HepG2 (cell line): ENCODE measurements at regions not wholly inside any gene's neighbourhood (a gene's known extent, or its start where the extent isn't known, plus 50 kb on each side); places are given as distances from the start of the nearest gene placed in this dataset.

Source experiments
- BRF2 ChIP-seq: sonication (generic); formaldehyde crosslinking; IDR thresholded peaks from 2 replicates; pipeline ENCODE4 v1.8.1; 2022; ENCODE audit warnings: mild to moderate bottlenecking, missing genetic modification reagents
- ZFP82 ChIP-seq: sonication (generic); formaldehyde crosslinking; IDR thresholded peaks from 2 replicates; pipeline ENCODE4 v1.5.1; 2020; ENCODE audit warnings: mild to moderate bottlenecking, missing genetic modification reagents, borderline replicate concordance
- ZKSCAN5 ChIP-seq: sonication (generic); formaldehyde crosslinking; IDR thresholded peaks from 2 replicates; pipeline ENCODE4 v1.5.1; 2020; ENCODE audit warnings: mild to moderate bottlenecking, missing genetic modification reagents
- ZNF33A ChIP-seq: sonication (generic); formaldehyde crosslinking; IDR thresholded peaks from 2 replicates; pipeline ENCODE4 v1.5.1; 2020; ENCODE audit warnings: missing genetic modification reagents, mild to moderate bottlenecking, moderate library complexity, borderline replicate concordance
- ZNF577 ChIP-seq: sonication (generic); formaldehyde crosslinking; IDR thresholded peaks from 2 replicates; pipeline ENCODE4 v1.4.0; 2020; ENCODE audit warnings: mild to moderate bottlenecking, low read depth, missing genetic modification reagents, borderline replicate concordance
- ZNF691 ChIP-seq: sonication (generic); formaldehyde crosslinking; IDR thresholded peaks from 2 replicates; pipeline ENCODE4 v1.4.0; 2020; ENCODE audit warnings: missing genetic modification reagents, low read depth, mild to moderate bottlenecking, borderline replicate concordance
- TF ChIP-seq, protein P1 (sequence below): sonication (generic); formaldehyde crosslinking; IDR thresholded peaks from one replicate; pipeline ENCODE4 v1.5.1; 2020; ENCODE audit warnings: mild to moderate bottlenecking, missing genetic modification reagents; ENCODE audit errors: not compliant biosample characterization

GRCh38 chr6:98272060-98272459, 562.3 kb upstream of the POU3F2 start (continued):
- TF ChIP-seq, protein P1, sequence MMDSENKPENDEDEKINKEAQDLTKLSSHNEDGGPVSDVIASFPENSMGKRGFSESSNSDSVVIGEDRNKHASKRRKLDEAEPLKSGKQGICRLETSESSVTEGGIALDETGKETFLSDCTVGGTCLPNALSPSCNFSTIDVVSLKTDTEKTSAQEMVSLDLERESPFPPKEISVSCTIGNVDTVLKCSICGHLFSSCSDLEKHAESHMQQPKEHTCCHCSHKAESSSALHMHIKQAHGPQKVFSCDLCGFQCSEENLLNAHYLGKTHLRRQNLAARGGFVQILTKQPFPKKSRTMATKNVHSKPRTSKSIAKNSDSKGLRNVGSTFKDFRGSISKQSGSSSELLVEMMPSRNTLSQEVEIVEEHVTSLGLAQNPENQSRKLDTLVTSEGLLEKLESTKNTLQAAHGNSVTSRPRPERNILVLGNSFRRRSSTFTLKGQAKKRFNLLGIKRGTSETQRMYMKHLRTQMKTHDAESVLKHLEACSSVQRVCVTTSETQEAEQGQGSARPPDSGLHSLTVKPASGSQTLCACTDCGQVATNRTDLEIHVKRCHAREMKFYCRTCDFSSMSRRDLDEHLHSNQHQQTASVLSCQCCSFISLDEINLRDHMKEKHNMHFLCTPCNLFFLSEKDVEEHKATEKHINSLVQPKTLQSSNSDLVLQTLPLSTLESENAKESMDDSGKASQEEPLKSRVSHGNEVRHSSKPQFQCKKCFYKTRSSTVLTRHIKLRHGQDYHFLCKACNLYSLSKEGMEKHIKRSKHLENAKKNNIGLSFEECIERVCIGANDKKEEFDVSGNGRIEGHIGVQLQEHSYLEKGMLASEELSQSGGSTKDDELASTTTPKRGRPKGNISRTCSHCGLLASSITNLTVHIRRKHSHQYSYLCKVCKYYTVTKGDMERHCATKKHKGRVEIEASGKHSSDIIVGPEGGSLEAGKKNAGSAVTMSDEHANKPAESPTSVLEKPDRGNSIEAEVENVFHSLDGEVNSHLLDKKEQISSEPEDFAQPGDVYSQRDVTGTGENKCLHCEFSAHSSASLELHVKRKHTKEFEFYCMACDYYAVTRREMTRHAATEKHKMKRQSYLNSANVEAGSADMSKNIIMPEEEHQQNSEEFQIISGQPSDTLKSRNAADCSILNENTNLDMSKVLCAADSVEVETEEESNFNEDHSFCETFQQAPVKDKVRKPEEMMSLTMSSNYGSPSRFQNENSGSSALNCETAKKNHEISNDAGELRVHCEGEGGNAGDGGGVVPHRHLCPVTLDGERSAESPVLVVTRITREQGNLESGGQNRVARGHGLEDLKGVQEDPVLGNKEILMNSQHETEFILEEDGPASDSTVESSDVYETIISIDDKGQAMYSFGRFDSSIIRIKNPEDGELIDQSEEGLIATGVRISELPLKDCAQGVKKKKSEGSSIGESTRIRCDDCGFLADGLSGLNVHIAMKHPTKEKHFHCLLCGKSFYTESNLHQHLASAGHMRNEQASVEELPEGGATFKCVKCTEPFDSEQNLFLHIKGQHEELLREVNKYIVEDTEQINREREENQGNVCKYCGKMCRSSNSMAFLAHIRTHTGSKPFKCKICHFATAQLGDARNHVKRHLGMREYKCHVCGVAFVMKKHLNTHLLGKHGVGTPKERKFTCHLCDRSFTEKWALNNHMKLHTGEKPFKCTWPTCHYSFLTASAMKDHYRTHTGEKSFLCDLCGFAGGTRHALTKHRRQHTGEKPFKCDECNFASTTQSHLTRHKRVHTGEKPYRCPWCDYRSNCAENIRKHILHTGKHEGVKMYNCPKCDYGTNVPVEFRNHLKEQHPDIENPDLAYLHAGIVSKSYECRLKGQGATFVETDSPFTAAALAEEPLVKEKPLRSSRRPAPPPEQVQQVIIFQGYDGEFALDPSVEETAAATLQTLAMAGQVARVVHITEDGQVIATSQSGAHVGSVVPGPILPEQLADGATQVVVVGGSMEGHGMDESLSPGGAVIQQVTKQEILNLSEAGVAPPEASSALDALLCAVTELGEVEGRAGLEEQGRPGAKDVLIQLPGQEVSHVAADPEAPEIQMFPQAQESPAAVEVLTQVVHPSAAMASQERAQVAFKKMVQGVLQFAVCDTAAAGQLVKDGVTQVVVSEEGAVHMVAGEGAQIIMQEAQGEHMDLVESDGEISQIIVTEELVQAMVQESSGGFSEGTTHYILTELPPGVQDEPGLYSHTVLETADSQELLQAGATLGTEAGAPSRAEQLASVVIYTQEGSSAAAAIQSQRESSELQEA (CRISPR knock-in tag) = no peak
- TF ChIP-seq ZNF33A (CRISPR knock-in tag) (no peak), BRF2 (CRISPR knock-in tag) (no peak), ZNF577 (CRISPR knock-in tag) (no peak), ZFP82 (CRISPR knock-in tag) (no peak), ZKSCAN5 (no peak), ZNF691 (CRISPR knock-in tag) (no peak)
